C4-2B (cell line): ENCODE measurements at regions not wholly inside any gene's neighbourhood (a gene's known extent, or its start where the extent isn't known, plus 50 kb on each side); places are given as distances from the start of the nearest gene placed in this dataset.

Source experiments
- ZFX ChIP-seq: fragments of 450-650 bp; IDR thresholded peaks from 2 replicates; pipeline ENCODE4 v1.6.1; 2017
- TF ChIP-seq, protein P1 (sequence below): fragments of 450-650 bp; conservative IDR thresholded peaks from 2 replicates; pipeline ENCODE4 v1.5.1; 2017; ENCODE audit warnings: mild to moderate bottlenecking

DNA sequence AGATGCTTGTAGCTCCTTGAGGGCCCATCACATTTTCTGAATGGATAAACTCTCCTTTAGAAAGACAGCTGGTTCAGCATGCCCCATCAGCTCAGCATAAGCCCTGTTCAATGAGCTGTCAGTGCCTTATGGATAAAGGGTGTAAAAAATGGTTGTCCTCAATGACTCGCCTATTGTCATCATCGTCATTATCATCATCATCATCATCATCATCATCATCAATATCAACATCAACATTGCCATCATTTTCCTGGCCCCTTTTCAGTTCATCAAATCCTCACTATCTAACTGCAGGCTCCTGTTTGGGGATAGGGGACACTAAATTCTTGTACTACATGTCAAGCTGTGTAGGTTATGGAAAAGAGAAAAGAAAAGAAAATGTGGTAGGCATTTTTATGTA lies 310.7 kb upstream of the MTNR1B start:
- TF ChIP-seq, protein P1, sequence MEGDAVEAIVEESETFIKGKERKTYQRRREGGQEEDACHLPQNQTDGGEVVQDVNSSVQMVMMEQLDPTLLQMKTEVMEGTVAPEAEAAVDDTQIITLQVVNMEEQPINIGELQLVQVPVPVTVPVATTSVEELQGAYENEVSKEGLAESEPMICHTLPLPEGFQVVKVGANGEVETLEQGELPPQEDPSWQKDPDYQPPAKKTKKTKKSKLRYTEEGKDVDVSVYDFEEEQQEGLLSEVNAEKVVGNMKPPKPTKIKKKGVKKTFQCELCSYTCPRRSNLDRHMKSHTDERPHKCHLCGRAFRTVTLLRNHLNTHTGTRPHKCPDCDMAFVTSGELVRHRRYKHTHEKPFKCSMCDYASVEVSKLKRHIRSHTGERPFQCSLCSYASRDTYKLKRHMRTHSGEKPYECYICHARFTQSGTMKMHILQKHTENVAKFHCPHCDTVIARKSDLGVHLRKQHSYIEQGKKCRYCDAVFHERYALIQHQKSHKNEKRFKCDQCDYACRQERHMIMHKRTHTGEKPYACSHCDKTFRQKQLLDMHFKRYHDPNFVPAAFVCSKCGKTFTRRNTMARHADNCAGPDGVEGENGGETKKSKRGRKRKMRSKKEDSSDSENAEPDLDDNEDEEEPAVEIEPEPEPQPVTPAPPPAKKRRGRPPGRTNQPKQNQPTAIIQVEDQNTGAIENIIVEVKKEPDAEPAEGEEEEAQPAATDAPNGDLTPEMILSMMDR: no peak
- TF ChIP-seq ZFX: no peak
